ENCODE measurements at regions not wholly inside any gene's neighbourhood (a gene's known extent, or its start where the extent isn't known, plus 50 kb on each side); places are given as distances from the start of the nearest gene placed in this dataset.

- no peak for TF ChIP-seq CTCF (IDR thresholded peaks at IDR 0.05 in 4 of 5, conservative IDR thresholded peaks at IDR 0.05 in 1 of 5)
- TF ChIP-seq POLR2A (IDR thresholded peaks at IDR 0.05), result no peak
These were observed 240.9 kb upstream of the CADM1 start for GRCh38 chr11:115745066-115745465.

Data from gastrocnemius medialis (tissue), 4 donors.